OCI-LY3 (cell line): ENCODE measurements at regions not wholly inside any gene's neighbourhood (a gene's known extent, or its start where the extent isn't known, plus 50 kb on each side); places are given as distances from the start of the nearest gene placed in this dataset.

ENCODE experiments used
- EZH2phosphoT487 ChIP-seq: fragments of 200-600 bp; shearing (Covaris generic); IDR thresholded peaks from 2 replicates; pipeline ENCODE4 v1.6.1; 2018; ENCODE audit warnings: antibody characterized with exemption, mixed run types, low read depth
- TF ChIP-seq, protein P1 (sequence below): fragments of 200-600, 300-600 bp; sonication (generic); IDR thresholded peaks from 2 replicates; pipeline ENCODE4 v1.5.1; 2014; ENCODE audit warnings: antibody characterized with exemption, low read length, low read depth

DNA sequence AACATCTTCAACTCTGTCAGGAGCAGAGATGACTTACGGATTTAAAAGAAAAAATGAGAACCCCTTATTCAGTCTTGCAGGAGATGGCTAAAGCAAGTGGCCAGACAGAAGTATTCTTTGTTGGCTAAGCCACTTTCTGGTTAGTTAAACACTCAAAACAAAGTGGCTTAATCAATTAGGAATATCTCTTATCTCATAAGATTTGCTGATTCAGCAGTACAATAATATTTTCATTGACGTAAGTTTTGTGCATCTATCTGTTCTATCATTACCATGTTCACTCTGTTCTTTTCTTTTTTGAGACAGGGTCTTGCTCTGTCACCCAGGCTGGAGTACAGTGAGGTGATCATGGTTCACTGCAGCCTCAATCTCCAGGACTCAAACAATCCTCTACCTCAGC, 342.0 kb downstream of the EN1 start:
- TF ChIP-seq, protein P1, sequence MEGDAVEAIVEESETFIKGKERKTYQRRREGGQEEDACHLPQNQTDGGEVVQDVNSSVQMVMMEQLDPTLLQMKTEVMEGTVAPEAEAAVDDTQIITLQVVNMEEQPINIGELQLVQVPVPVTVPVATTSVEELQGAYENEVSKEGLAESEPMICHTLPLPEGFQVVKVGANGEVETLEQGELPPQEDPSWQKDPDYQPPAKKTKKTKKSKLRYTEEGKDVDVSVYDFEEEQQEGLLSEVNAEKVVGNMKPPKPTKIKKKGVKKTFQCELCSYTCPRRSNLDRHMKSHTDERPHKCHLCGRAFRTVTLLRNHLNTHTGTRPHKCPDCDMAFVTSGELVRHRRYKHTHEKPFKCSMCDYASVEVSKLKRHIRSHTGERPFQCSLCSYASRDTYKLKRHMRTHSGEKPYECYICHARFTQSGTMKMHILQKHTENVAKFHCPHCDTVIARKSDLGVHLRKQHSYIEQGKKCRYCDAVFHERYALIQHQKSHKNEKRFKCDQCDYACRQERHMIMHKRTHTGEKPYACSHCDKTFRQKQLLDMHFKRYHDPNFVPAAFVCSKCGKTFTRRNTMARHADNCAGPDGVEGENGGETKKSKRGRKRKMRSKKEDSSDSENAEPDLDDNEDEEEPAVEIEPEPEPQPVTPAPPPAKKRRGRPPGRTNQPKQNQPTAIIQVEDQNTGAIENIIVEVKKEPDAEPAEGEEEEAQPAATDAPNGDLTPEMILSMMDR = no peak
- no peak for TF ChIP-seq EZH2phosphoT487
